K562 (cell line): ENCODE measurements at regions not wholly inside any gene's neighbourhood (a gene's known extent, or its start where the extent isn't known, plus 50 kb on each side); places are given as distances from the start of the nearest gene placed in this dataset.

ENCODE experiments used
- GABPA ChIP-seq: fragments of 200-800 bp; sonication (Bioruptor generic); conservative IDR thresholded peaks from 2 replicates; pipeline ENCODE4 v1.6.1; 2016; ENCODE audit warnings: low read depth, missing genetic modification characterization, missing compliant biosample characterization
- HOMEZ ChIP-seq: fragments of 250-450 bp; sonication (Bioruptor Pico); IDR thresholded peaks from 2 replicates; pipeline ENCODE4 v1.4.0; 2020; ENCODE audit warnings: mild to moderate bottlenecking, moderate library complexity

- no peak for TF ChIP-seq HOMEZ (CRISPR knock-in tag)
- TF ChIP-seq GABPA: no peak
Measured at GRCh38 chr2:65669574-65669973, 237.2 kb upstream of the SPRED2 start.
